Esophagus squamous epithelium (tissue), 5 donors: ENCODE measurements at regions not wholly inside any gene's neighbourhood (a gene's known extent, or its start where the extent isn't known, plus 50 kb on each side); places are given as distances from the start of the nearest gene placed in this dataset.

Experiments used
- DNase-seq: peaks from one replicate; lab custom pipeline; 2025; lab: John Stamatoyannopoulos, UW
- H3K27ac ChIP-seq, 4 donors: fragments of 200-600 bp; sonication (generic); one replicate each; pipeline ENCODE4 v1.5.1; 2016 to 2019; ENCODE audit warnings: mild to moderate bottlenecking in 1 of 4
- H3K27me3 ChIP-seq, 4 donors: fragments of 200-600 bp; sonication (generic); 1 replicate in 3 of 4; 2 replicates in 1 of 4; pipeline versions ENCODE4 v1.5.1 to v1.6.0; 2017 to 2021; ENCODE audit warnings: antibody characterized with exemption in 1 of 4
- H3K36me3 ChIP-seq, 3 donors: fragments of 200-600 bp; sonication (generic); one replicate each; pipeline ENCODE4 v1.5.1; 2016 to 2019
- H3K4me1 ChIP-seq, 3 donors: fragments of 200-600 bp; sonication (generic); one replicate each; pipeline ENCODE4 v1.5.1; 2017 to 2019
- H3K4me3 ChIP-seq, 4 donors: fragments of 200-600 bp; sonication (generic); 1 replicate in 3 of 4; 2 replicates in 1 of 4; pipeline ENCODE4 v1.5.1; 2016 to 2019; ENCODE audit warnings: mild to moderate bottlenecking in 2 of 4, moderate library complexity in 1 of 4
- H3K9me3 ChIP-seq, 3 donors: fragments of 200-600 bp; sonication (generic); one replicate each; pipeline ENCODE4 v1.5.1; 2016 to 2019
- POLR2A ChIP-seq, 4 donors: fragments of 450-650 bp; IDR thresholded peaks; one replicate each; pipeline ENCODE4 v1.6.1; 2017; ENCODE audit warnings: antibody characterized with exemption in 4 of 4, mild to moderate bottlenecking in 4 of 4, moderate library complexity in 3 of 4
- WGBS, 2 donors: methylation state at CpG; one replicate each; pipeline ENCODE4 v1.1.5; 2018; 5-methylcytosine and 5-hydroxymethylcytosine counted together
- intact Hi-C: fragments of 100-400 bp; cut with DNase I; formaldehyde crosslinking; loops from one replicate; pipeline ENCODE4 v1.15.0; 2022
- TF ChIP-seq, protein P1 (sequence below), 6 experiments: fragments of 450-650 bp in 4 of 6; fragments of 200-600 bp in 2 of 6; sonication (generic) in 2 of 6; IDR thresholded peaks; one replicate each; pipeline ENCODE4 v1.5.1; 2016 to 2019; ENCODE audit warnings: antibody characterized with exemption in 6 of 6, mild to moderate bottlenecking in 4 of 6, moderate library complexity in 4 of 6
- donor health status: DM: yes; HTN: yes; CAD: no.

GRCh38 chr6:93554018-93554417, 134.7 kb upstream of the EPHA7 start:
- TF ChIP-seq, protein P1, sequence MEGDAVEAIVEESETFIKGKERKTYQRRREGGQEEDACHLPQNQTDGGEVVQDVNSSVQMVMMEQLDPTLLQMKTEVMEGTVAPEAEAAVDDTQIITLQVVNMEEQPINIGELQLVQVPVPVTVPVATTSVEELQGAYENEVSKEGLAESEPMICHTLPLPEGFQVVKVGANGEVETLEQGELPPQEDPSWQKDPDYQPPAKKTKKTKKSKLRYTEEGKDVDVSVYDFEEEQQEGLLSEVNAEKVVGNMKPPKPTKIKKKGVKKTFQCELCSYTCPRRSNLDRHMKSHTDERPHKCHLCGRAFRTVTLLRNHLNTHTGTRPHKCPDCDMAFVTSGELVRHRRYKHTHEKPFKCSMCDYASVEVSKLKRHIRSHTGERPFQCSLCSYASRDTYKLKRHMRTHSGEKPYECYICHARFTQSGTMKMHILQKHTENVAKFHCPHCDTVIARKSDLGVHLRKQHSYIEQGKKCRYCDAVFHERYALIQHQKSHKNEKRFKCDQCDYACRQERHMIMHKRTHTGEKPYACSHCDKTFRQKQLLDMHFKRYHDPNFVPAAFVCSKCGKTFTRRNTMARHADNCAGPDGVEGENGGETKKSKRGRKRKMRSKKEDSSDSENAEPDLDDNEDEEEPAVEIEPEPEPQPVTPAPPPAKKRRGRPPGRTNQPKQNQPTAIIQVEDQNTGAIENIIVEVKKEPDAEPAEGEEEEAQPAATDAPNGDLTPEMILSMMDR (IDR thresholded peaks at IDR 0.05): no peak
- no peak for TF ChIP-seq POLR2A (IDR thresholded peaks at IDR 0.05)
- intact Hi-C loops: no loop called here
- H3K9me3 ChIP-seq: no peaks in the 10 kb centered on the region
- no peaks in the 10 kb centered on the region for H3K27me3 ChIP-seq
- H3K27ac ChIP-seq: no peak overlapping the region
- H3K4me1 ChIP-seq: no peaks in the 10 kb centered on the region
- no peaks in the 10 kb centered on the region for H3K36me3 ChIP-seq
- H3K4me3 ChIP-seq: no peak overlapping the region
- DNase-seq: no peak
- WGBS, 2 donors: 77 to 84% methylated on average over 2 of the region's 2 CpGs

DNA sequence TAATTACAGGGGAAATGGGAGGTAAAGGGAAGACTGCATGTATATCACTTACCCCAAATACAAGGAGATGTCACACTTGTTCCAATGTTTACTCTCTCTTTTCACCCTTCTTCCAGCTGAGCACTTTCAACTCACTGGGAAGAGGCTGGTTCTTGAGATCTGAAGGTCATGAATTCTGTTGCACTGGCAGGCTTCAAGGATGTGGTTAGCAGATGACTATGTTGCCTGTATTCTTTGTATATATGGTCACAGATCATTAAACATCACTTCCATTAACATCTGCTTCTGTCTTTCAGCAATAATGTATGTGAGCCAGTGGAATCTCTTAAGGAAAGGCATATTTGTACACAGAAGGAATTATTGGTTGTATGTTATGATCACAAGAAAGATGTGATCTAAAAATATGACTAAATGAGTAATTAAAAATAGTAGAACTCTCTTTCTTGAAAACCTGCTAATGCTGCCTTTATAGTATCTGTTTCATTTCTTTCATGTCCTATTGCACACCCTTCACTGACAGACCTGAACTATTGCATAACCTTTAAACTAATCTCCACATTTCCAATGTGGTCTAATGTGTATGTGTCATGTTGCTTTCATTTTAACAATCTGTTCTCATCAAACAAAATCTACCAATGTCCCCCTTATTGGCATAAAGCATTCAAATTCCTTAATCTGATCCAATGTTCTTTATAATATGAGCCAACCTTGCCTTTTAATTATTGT, 131.4 kb upstream of the EPHA7 start:
- Histone ChIP-seq H3K9me3 (peaks cover 0 to 5% (median 0%) of the 10 kb centered on the region in 3 donors), H3K36me3 (no peaks in the 10 kb centered on the region), H3K27ac (no peak overlapping the region), H3K27me3 (no peaks in the 10 kb centered on the region), H3K4me3 (no peak overlapping the region), H3K4me1 (no peaks in the 10 kb centered on the region)
- TF ChIP-seq, protein P1 (IDR thresholded peaks at IDR 0.05): no peak
- no peak for TF ChIP-seq POLR2A (IDR thresholded peaks at IDR 0.05)
- intact Hi-C loops: no loop called here
- no peak for DNase-seq

DNA sequence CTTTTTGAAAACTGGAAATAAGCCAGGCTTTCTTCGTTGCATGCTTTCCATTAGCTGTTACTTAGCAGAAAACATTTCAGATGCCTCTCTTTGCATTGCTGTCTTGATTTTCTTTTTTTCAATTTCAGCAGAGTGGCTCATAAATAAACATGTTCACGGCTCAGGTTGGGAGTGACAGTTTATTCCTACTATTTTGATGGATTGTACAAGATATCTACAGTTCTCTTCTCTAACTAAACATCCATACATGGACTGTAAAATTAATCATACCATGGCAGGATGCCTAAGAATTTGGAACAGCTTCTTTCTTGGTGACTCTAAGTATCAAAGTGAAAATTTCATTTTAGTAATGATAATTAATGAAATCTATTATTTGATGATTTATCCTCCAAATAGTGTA, 130.5 kb upstream of the EPHA7 start:
- H3K27me3 ChIP-seq: no peaks in the 10 kb centered on the region
- no peaks in the 10 kb centered on the region for H3K4me1 ChIP-seq
- H3K9me3 ChIP-seq: peaks cover 0 to 5% (median 0%) of the 10 kb centered on the region in 3 donors
- H3K4me3 ChIP-seq: no peak overlapping the region
- WGBS, 2 donors: 24 to 35% methylated on average over 2 of the region's 2 CpGs
- no peak overlapping the region for H3K27ac ChIP-seq
- no peak for TF ChIP-seq POLR2A (IDR thresholded peaks at IDR 0.05)
- TF ChIP-seq, protein P1 (IDR thresholded peaks at IDR 0.05): no peak
- no peak for DNase-seq
- intact Hi-C loops: no loop called here
- H3K36me3 ChIP-seq: no peaks in the 10 kb centered on the region

DNA sequence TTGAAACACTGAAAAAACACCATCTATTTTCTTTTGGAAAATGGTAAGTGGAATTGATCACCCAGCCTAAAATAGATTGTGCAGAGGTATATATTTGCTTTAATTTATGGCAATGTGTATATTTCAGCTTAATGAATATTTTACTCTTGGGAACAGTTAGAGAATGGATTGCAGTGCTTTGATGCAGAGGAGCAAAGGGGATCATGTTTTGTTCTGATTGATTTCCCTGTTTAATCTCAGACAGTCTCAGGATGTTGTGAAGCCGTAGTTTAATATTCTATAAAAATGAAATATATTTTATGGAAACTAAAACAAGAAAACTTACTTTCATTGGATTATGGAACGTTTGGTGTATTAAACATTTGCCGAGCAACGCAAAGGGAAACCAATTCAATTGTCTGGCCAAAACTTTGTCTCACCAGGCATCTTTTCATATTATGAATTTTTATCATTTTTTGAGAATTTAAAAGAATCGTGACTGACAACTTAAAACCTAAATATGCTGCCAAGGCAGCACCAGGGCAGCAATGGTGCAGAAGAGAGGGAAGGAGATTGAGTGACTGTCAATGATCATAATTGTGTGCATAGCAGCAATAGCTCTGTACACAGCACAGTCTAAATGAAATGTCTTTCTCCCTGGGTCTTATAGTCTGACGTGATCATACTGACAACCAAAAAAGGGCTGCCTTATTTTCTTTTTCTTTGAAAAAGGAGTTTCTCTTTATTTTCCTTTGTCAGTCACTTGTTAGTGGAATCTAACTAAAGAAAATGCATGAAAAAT, 105.5 kb upstream of the EPHA7 start:
- intact Hi-C loops: no loop called here
- Histone ChIP-seq H3K27ac (no peak overlapping the region), H3K9me3 (no peaks in the 10 kb centered on the region), H3K4me3 (no peak overlapping the region), H3K36me3 (no peaks in the 10 kb centered on the region), H3K4me1 (no peaks in the 10 kb centered on the region), H3K27me3 (no peaks in the 10 kb centered on the region)
- WGBS, 2 donors: 70 to 72% methylated on average over 6 of the region's 6 CpGs
- no peak for DNase-seq
- no peak for TF ChIP-seq POLR2A (IDR thresholded peaks at IDR 0.05)
- TF ChIP-seq, protein P1 (IDR thresholded peaks at IDR 0.05): no peak

DNA sequence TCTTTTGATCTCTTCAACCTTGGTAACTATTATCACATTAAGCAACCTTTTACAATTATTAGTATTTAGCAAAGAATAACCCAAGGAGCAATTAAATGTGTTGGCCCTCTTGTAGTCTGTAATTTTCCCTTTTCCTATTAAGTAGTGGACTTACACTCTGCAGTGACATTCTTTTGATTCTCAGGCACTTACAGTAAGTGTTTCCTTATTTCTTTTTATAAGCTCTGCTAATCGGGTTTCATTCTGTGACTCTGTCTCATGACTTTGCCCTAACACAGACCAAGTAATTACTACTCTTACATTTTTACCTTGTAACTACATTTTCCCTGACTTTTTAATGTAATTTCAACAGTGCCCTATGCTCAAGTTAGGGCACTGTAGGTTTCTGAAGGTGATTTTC, 104.0 kb upstream of the EPHA7 start:
- Histone ChIP-seq H3K9me3 (no peaks in the 10 kb centered on the region), H3K27me3 (no peaks in the 10 kb centered on the region), H3K4me3 (no peak overlapping the region), H3K27ac (no peak overlapping the region), H3K36me3 (no peaks in the 10 kb centered on the region), H3K4me1 (no peaks in the 10 kb centered on the region)
- intact Hi-C loops: no loop called here
- DNase-seq: no peak
- TF ChIP-seq, protein P1 (IDR thresholded peaks at IDR 0.05): no peak
- no peak for TF ChIP-seq POLR2A (IDR thresholded peaks at IDR 0.05)
- WGBS, 2 donors: 65% methylated on average over 1 of the region's 1 CpG
